Glomerular endothelial cell (primary cell): ENCODE measurements at regions not wholly inside any gene's neighbourhood (a gene's known extent, or its start where the extent isn't known, plus 50 kb on each side); places are given as distances from the start of the nearest gene placed in this dataset.
"Not testable (repeated sequence)": the region's sequence is repeated elsewhere in the genome, so short reads cannot be mapped to it uniquely, and the experiment has no call there.

ENCODE experiments used
- DNase-seq: peaks from one replicate; pipeline ENCODE4 v3.0.0-alpha.2; 2011; ENCODE audit warnings: low read depth, low spot score; ENCODE audit errors: extremely low read depth

GRCh38 chr1:222189218-222189617 is 358.7 kb downstream of the HHIPL2 start:
- no peak for DNase-seq

DNA sequence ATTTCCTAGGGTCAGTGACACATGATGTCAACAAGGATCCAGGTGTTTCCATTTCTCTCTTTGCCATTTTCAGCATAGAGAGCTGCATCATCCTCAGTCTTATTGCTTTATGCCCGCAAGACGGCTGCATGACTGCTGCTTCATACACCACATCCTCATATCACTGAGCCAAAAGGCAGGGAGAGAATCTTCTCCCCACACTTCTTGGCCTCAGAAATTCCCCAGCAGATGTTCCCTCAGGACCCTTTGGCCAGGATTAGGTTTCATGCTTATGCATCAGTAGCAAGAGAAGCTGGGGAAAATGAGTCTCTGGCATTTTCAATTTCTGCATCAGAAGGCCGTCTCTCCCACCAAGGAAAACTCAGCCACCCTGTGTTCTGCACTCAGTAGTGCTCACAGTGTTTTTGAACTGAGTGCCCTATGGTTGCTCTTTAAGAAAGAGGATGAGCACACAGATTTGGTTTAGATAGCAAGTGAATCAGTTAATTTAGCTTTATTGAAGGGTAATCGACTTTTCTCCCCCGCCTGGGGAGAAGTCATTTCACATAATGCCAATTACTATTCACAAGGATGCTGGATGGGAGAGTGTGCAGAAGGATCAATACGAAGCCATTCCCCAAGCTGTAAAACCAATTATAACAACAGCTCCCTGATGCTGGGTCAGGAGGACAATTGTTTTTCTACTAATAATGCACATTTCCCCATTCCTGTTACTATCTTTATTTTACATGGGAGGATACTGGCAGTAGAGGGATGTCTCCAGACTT is 360.2 kb downstream of the HHIPL2 start:
- no peak for DNase-seq

DNA sequence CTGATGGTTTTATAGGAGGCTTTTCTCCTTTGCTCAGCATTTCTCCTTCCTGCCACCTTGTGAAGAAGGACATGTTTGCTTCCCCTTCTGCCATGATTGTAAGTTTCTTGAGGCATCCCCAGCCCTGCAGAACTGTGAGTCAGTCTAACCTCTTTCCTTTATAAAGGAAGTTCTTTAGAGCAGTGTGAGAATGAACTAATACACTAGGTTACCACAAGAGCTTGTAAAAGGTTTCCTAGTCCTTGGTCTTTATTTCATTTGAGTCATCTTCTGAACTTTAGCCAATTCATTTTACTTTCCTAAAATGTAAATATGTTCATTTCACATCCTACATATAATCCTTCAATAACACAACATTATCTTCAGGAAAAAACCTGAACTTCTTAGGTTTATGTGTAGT is 365.3 kb downstream of the HHIPL2 start:
- DNase-seq, result no peak

GRCh38 chr1:222181191-222181590 is 366.7 kb downstream of the HHIPL2 start:
- DNase-seq, result no peak

GRCh38 chr1:222177496-222177895 is 370.4 kb downstream of the HHIPL2 start:
- not testable (repeated sequence) for DNase-seq

DNA sequence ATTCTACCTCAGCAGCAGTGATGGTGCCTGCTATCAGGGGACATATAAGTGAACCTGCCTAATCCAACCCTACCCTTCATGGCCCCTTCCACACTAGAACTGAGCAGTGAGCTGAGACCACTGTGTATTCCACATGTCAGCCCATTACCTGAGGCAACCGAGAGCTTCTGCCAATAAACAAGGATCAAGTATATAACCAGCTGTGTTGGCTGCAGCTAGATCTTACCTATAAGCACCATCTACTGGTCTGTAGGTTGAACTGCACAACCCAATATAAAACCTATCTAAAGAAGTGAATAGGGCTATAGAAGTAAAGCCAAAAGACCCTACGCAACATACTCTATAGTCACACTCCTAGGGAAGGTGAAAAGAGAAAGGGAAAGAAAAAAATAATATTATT is 376.9 kb downstream of the HHIPL2 start:
- DNase-seq, result no peak

GRCh38 chr1:222168621-222169020 is 379.3 kb downstream of the HHIPL2 start:
- DNase-seq, result no peak

- DNase-seq, result no peak
Observed at GRCh38 chr1:222167896-222168295, 380.0 kb downstream of the HHIPL2 start.

DNA sequence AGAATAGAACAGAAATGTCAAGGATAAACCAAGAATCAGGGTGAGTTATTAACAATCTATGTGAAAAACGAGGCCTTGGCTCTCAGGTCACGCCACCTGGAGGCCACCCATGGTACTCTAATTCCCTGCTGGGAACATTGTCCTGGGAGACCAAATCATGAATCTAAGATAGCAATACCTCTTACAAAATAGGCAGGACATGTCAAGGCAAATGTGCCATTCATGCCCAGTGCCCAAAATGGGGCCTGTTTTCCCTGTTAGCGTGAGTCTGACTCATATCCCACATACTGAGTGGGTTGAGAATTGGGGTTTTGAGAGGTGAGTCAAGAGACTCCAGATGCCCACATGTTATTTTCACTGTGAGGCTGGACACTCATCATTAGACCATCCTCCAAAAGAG is 380.8 kb downstream of the HHIPL2 start:
- DNase-seq, result no peak

DNA sequence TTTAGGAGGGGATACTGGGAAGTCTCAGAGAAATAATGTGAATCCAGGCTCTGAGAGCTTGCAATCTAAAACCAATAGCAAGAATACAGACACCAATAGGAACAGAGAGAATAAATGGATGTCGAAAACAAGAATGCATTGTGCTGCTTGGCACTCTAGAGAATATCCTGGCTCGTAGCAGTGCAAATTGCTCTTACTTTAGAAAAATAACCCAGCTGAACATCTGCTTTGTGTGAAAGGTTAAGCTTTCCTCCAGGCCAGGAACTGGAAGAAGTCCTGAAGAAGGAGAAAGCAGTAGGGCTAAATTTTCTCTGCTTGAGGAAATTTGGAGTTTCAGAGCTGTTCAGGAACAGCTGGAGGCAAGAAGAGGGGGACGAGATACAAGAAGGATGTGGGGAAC is 382.3 kb downstream of the HHIPL2 start:
- no peak for DNase-seq

DNA sequence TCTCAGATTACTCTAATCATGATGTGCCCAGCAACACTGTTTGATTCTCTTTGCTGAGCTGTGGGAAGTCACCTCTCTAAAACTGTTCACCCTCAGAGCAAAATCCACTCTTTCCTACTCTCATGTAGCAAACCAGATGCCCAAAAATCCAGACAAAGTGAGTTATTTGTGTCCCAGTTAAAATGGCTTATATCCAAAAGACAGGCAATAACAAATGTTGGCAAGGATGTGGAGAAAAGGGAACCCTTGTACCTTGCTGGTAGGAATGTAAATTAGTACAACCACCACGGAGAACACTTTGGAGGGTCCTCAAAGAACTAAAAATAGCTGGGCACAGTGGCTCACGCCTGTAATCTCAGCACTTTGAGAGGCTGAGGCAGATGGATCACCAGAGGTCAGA is 384.0 kb downstream of the HHIPL2 start:
- no peak for DNase-seq

GRCh38 chr1:222161676-222162075 is 386.2 kb downstream of the HHIPL2 start:
- DNase-seq, result no peak

DNA sequence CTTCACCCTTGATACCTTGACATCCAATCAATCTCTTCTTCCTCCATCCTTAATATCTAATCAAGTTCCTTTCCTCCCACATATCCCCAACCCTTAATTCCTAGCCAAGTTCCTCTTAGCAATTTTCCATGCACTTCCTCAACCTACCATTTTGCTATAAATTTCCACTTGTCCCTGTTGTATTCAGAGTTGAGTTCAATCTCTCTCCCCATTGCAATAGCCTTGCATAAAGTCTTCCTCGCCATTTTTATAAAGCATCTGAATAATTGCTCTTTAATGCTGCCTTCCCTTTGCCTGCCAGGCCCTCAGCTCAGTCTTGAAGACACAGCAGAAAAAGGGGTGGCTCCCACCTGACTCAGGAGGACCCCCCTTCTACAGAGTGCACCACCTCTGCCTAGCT is 390.3 kb downstream of the HHIPL2 start:
- no peak for DNase-seq

DNA sequence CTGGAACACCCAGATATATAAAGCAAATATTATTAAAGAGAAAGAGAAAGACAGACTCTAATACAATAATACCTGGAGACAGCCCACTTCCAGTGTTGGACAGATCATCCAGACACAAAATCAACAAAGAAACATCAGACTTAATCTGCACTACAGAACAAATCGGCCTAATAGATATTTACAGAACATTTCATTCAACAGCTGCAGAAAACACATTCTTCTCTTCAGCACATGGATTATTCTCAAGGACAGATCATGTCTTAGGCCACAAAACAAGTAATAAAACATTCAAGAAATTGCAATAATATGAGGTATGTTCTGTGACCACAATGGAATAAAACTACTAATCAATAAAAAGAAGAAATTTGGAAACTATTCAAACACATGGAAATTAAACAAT is 398.3 kb upstream of the DUSP10 start:
- DNase-seq, result no peak

- DNase-seq, result no peak
Observed at GRCh38 chr1:222138095-222138494, 396.2 kb upstream of the DUSP10 start.

- no peak for DNase-seq
Observed at GRCh38 chr1:222136869-222137268, 395.0 kb upstream of the DUSP10 start.

- DNase-seq, result no peak
Observed at GRCh38 chr1:222129041-222129440, 387.2 kb upstream of the DUSP10 start.

DNA sequence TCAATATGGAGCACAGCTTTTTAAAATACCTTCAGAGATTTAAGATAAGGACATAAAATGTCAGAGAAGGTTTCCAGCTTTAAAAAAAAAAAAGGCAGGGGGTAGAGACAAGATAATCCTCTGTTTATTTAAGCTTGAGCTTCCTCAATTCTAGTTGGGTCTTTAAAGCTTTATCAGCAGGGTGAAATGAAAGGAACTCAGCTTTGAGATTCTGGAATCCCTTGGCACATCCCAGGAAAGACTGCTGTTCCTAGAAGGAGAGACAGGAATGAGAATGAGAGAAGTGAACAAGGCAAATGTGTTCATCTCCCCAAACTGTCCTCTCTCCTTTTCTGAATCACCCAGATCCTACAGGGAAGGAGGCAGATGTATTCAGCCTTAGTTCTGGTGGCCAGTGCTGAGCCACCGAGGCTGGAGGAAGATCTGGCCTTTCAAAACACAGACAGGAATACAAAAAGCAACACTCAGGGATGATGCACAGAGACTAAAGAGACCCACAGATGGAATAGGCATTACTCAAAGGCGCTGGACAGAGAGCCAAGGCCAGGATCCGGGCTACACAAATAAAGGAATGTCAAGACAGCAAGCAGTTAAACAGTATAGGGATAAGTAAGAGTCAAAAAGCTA is 385.8 kb upstream of the DUSP10 start:
- no peak for DNase-seq

DNA sequence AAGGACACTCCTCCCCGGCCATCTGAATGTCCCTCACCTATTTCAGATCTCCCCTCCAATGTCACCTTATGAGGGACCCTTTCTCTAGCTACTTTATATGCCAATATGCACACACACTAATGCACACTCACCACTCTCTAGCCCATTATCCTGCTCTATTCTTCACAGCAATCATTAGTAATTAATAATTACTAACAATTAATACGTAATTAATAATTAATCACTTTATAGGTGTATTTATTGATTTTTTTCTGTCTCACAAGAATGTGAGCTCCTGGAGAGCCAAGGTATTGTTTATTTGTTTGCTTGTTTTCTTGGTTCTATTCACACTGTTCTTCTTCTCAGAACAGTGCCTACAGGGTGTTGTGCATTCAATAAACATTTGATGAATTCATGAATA is 385.2 kb upstream of the DUSP10 start:
- no peak for DNase-seq

DNA sequence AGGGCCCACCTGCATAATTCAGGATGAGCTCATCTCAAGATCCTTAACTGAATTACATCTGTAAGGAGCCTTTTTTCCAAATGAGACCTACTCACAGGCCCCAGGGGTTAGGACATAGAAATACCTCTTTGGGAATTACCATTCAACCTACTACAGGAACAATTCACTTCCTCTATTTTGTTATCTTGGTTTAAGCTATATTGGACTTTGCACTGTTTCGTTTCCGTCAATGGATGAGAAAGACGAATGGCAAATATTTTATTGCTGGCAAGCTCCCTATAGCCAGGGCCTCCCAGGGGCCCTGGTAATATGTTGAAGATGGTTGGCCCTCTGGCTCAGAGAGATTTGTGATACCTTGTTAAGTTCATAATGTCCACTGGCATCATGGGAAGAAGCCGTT is 384.2 kb upstream of the DUSP10 start:
- DNase-seq, result no peak

DNA sequence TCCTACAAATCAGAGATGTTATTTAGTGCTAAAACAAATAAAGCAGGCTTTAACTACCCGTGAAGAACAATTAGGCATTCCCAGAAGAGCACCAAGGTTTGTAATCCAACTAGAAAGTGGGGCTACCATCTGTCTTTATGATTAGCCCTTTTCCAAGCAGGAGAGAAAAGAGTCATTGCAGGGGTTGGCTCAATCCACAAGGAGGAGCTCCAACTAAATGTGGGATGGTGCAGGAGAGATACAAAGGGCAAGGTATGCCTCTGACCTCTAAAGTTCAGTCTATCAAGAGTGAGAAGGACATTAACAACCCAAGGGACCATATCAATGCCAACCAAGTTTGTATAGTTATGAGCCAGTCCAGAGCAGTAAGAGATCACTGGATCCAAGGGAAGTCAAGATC is 382.7 kb upstream of the DUSP10 start:
- no peak for DNase-seq

GRCh38 chr1:222123111-222123510 is 381.2 kb upstream of the DUSP10 start:
- DNase-seq, result no peak

DNA sequence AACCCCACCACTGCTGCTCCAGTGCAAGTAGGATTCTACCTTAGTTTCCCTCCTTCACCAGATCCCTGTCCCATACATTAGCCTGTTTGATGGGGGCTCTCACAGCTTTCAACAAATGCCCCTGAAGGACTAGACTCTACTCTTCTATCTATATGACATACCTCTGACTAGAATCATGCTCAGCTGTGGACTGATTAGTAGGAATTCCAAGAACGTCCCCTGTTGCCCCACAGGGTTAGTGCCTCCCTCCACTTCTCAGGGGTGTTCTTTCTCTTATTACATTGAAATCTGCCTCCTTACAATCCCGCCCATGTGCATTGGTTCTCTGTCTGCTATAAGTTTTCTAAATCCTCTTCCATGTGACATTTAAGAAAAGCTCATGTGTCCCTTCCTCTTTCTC is 375.9 kb upstream of the DUSP10 start:
- no peak for DNase-seq
